AG04450 (cell line): ENCODE measurements at regions not wholly inside any gene's neighbourhood (a gene's known extent, or its start where the extent isn't known, plus 50 kb on each side); places are given as distances from the start of the nearest gene placed in this dataset.

ENCODE experiments used
- CTCF ChIA-PET: fragments of 300-600, 350-600 bp; formaldehyde crosslinking; extraction: SDS; loops from one replicate; lab custom pipeline; 2022; ENCODE audit warnings: antibody characterized with exemption, inconsistent platforms; lab: Charles Lee
- POLR2A ChIA-PET: fragments of 350-600 bp; formaldehyde crosslinking; extraction: SDS; loops from one replicate; lab custom pipeline; 2021; ENCODE audit warnings: antibody characterized with exemption, inconsistent platforms; lab: Yijun Ruan, JAX
- DNase-seq: peaks from one replicate; pipeline ENCODE4 v3.0.0-alpha.2; 2011; ENCODE audit warnings: low read depth, low spot score
- H3K27ac ChIP-seq: one replicate; pipeline ENCODE4 v1.5.1; 2012; ENCODE audit warnings: low read depth, low read length, control low read depth
- H3K27me3 ChIP-seq: one replicate; pipeline ENCODE4 v1.6.0; 2012; ENCODE audit warnings: low read length; ENCODE audit not compliant: control insufficient read depth, insufficient read depth
- H3K4me3 ChIP-seq: 2 replicates; pipeline ENCODE4 v1.5.1; 2011; ENCODE audit warnings: mild to moderate bottlenecking, low read depth, low read length, control low read depth
- H3K9me3 ChIP-seq: 2 replicates; pipeline ENCODE4 v1.5.1; 2012; ENCODE audit warnings: low read length; ENCODE audit not compliant: control insufficient read depth, insufficient read depth
- TF ChIP-seq, protein P1 (sequence below): IDR thresholded peaks from 2 replicates; pipeline ENCODE4 v1.5.1; 2011; ENCODE audit warnings: low read depth, low read length, control low read depth, inconsistent platforms

DNA sequence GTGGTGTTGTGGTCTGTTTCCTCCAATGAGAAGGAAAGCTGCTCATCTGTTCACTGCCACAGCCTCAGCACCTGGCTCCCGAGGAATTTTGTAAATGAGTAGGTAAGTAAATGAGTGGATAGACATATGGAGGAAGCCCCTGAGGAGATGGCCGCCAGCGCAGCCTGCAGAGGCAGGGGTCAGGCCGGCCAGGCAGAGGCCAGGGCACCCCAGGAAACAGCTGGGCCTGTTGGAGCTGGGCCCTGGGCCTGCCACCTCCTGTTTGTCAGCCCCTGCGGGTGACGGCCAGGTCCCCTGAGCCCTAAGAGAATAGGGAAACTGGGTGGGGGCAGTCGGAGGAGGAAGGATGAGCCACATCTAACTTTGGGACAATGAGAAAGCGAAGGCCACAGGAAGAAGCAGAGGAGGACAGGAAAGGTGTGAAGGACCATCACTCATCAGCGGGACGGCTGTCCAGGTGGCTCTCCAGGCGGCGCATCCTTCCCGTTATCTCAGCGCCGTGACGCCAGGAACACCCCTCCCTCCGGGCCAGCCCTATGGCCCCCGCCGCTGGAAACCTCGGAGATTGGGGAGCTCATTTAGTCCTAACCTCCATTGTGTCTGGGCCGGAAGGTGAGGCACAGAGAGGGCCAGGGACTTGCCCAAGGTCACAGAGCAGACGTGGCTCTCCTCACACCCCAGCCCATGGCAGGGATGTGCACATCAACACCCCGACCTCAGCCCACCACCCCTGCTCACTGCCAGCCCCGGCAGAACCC, 142.3 kb upstream of the UNC5B start:
- H3K4me3 ChIP-seq = no peak overlapping the region
- H3K27ac ChIP-seq = no peak overlapping the region
- TF ChIP-seq, protein P1, sequence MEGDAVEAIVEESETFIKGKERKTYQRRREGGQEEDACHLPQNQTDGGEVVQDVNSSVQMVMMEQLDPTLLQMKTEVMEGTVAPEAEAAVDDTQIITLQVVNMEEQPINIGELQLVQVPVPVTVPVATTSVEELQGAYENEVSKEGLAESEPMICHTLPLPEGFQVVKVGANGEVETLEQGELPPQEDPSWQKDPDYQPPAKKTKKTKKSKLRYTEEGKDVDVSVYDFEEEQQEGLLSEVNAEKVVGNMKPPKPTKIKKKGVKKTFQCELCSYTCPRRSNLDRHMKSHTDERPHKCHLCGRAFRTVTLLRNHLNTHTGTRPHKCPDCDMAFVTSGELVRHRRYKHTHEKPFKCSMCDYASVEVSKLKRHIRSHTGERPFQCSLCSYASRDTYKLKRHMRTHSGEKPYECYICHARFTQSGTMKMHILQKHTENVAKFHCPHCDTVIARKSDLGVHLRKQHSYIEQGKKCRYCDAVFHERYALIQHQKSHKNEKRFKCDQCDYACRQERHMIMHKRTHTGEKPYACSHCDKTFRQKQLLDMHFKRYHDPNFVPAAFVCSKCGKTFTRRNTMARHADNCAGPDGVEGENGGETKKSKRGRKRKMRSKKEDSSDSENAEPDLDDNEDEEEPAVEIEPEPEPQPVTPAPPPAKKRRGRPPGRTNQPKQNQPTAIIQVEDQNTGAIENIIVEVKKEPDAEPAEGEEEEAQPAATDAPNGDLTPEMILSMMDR = no peak
- H3K9me3 ChIP-seq = no peaks in the 10 kb centered on the region
- H3K27me3 ChIP-seq = peaks cover 19% of the 10 kb centered on the region
- no peak for DNase-seq
- ChIA-PET POLR2A (no interaction called here), CTCF (no interaction called here)

DNA sequence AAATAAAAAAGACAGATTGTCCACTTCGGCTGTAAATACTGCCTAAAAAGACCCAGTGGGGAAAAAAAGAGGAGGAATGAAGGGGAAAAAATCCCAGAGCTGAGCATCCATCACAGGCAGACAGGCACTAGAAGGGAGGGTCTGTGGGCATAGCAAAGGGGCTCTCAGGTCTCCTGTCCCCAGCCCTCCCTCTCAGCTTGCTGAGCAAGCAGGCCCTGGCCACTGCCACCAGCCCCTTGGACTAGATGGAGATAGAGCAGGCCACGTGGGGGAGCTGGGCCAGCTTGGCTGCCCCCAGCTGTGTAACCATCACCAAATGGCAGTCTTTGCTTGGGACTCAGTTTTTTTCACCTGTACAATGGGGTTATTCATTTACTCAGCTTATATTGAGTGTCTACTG, 141.6 kb upstream of the UNC5B start:
- ChIA-PET CTCF (no interaction called here), POLR2A (no interaction called here)
- DNase-seq = no peak
- Histone ChIP-seq H3K27ac (no peak overlapping the region), H3K9me3 (no peaks in the 10 kb centered on the region), H3K4me3 (no peak overlapping the region), H3K27me3 (peaks cover 21% of the 10 kb centered on the region)
- TF ChIP-seq, protein P1 = no peak

DNA sequence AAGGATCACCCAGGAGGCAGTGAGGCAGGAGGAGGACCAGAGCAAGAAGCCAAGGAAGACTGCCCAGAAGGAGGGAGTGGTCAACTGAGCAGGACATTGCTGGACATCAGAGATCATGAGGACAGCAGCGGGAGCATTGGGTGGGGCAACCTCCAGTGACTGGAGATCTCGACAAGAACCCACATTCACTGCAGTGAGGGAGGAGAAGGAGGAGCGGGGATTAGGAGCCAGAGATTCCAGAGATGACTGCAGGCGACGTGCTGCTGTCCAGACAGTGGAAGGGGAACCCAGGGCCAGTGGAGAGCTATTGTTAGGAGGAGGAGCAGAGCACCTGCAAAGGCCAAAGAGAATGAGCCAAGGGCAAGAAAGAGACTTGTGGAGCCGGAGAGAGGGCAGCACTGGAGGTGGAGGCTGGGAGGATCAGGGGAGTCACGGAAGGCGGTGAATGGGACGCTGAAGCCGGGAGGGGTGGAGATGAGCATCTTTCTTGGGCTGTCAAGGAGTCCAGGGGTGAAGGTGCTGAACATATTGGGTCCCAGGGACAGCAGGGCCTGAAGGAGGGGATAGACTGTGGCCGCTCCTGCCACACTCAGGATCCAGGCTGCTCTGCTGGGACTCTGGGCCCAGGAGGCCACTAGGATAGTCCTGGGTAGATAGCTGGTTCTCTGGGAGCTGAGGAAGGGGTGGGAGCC, 140.1 kb upstream of the UNC5B start:
- no peak overlapping the region for H3K4me3 ChIP-seq
- H3K27ac ChIP-seq = no peak overlapping the region
- H3K9me3 ChIP-seq = no peaks in the 10 kb centered on the region
- POLR2A ChIA-PET = no interaction called here
- TF ChIP-seq, protein P1 = no peak
- CTCF ChIA-PET = interaction anchor here (1.0 kb wide), 1 partner anchor 137 kb away, joined by 4 read pairs; no protein-coding TSS in a partner anchor
- DNase-seq = no peak
- H3K27me3 ChIP-seq = peaks cover 25% of the 10 kb centered on the region

DNA sequence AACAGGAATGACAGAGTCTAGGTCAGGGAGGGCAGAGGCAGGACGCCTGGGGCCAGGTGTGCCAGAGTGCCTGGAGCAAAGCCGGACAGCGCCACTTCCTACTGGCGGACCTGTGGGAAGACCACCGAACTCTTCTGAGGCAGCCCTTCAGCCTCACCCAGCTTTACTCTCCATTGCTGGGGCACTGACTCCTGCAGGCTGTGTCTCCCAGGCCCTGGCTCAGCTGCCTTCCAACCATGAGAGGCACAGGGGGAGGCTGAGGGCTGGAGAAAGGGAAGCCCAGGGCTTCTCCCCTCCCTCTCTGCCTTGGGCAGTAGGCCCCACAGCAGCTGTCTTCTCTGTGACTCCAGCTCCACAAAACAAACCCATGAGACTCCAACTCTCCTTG, 139.6 kb upstream of the UNC5B start:
- Histone ChIP-seq H3K27me3 (peaks cover 22% of the 10 kb centered on the region), H3K27ac (no peak overlapping the region), H3K4me3 (no peak overlapping the region), H3K9me3 (no peaks in the 10 kb centered on the region)
- POLR2A ChIA-PET = no interaction called here
- DNase-seq = no peak
- CTCF ChIA-PET = interaction anchor here (1.0 kb wide), 1 partner anchor 136 kb away, joined by 4 read pairs; no protein-coding TSS in a partner anchor
- TF ChIP-seq, protein P1 = no peak
